ENCODE measurements at regions not wholly inside any gene's neighbourhood (a gene's known extent, or its start where the extent isn't known, plus 50 kb on each side); places are given as distances from the start of the nearest gene placed in this dataset.
"Not testable (repeated sequence)": the region's sequence is repeated elsewhere in the genome, so short reads cannot be mapped to it uniquely, and the experiment has no call there.

- H3K36me3 ChIP-seq = no peaks in the 10 kb centered on the region
- intact Hi-C loops (cut with DNase I; ENCODE audit: low total_unique reads) = no loop called here
- H3K27ac ChIP-seq = no peak overlapping the region
- no peaks in the 10 kb centered on the region for H3K27me3 ChIP-seq
- no peak for TF ChIP-seq CTCF (IDR thresholded peaks at IDR 0.05)
- no peak for DNase-seq
- no peaks in the 10 kb centered on the region for H3K9me3 ChIP-seq
- H3K4me1 ChIP-seq = no peaks in the 10 kb centered on the region
- no peak overlapping the region for H3K4me3 ChIP-seq
These were observed 109.8 kb downstream of the IL12A start for GRCh38 chr3:160098261-160098908.

- Histone ChIP-seq H3K4me1 (no peaks in the 10 kb centered on the region), H3K4me3 (no peak overlapping the region), H3K36me3 (no peaks in the 10 kb centered on the region), H3K27ac (no peak overlapping the region), H3K9me3 (no peaks in the 10 kb centered on the region), H3K27me3 (no peaks in the 10 kb centered on the region)
- intact Hi-C loops (cut with DNase I; ENCODE audit: low total_unique reads) = no loop called here
- TF ChIP-seq CTCF (IDR thresholded peaks at IDR 0.05) = no peak
- no peak for DNase-seq
These were observed 110.4 kb downstream of the IL12A start for GRCh38 chr3:160098926-160099626.

GRCh38 chr3:160099834-160100233 is 111.2 kb downstream of the IL12A start:
- H3K27ac ChIP-seq = no peak overlapping the region
- H3K4me3 ChIP-seq = no peak overlapping the region
- no peak for TF ChIP-seq CTCF (IDR thresholded peaks at IDR 0.05)
- no peaks in the 10 kb centered on the region for H3K36me3 ChIP-seq
- DNase-seq = no peak
- no peaks in the 10 kb centered on the region for H3K4me1 ChIP-seq
- no peaks in the 10 kb centered on the region for H3K27me3 ChIP-seq
- H3K9me3 ChIP-seq = no peaks in the 10 kb centered on the region
- intact Hi-C loops (cut with DNase I; ENCODE audit: low total_unique reads) = no loop called here

- Histone ChIP-seq H3K27me3 (no peaks in the 10 kb centered on the region), H3K4me1 (no peaks in the 10 kb centered on the region), H3K9me3 (no peaks in the 10 kb centered on the region), H3K27ac (no peak overlapping the region), H3K4me3 (no peak overlapping the region), H3K36me3 (no peaks in the 10 kb centered on the region)
- TF ChIP-seq CTCF (IDR thresholded peaks at IDR 0.05) = no peak
- DNase-seq = no peak
- intact Hi-C loops (cut with DNase I; ENCODE audit: low total_unique reads) = no loop called here
These were observed 112.0 kb downstream of the IL12A start for GRCh38 chr3:160100610-160101009.

- intact Hi-C loops (cut with DNase I; ENCODE audit: low total_unique reads); H3K36me3 ChIP-seq; H3K4me1 ChIP-seq; H3K4me3 ChIP-seq; H3K9me3 ChIP-seq; H3K27me3 ChIP-seq; DNase-seq; H3K27ac ChIP-seq: not testable (repeated sequence)
These were observed 113.4 kb downstream of the IL12A start for GRCh38 chr3:160102001-160102400.

- intact Hi-C loops (cut with DNase I; ENCODE audit: low total_unique reads) = no loop called here
- Histone ChIP-seq H3K36me3 (no peaks in the 10 kb centered on the region), H3K27me3 (no peaks in the 10 kb centered on the region), H3K9me3 (no peaks in the 10 kb centered on the region), H3K4me1 (no peaks in the 10 kb centered on the region), H3K4me3 (no peak overlapping the region), H3K27ac (no peak overlapping the region)
- no peak for TF ChIP-seq CTCF (IDR thresholded peaks at IDR 0.05)
- DNase-seq = no peak
These were observed 114.8 kb downstream of the IL12A start for GRCh38 chr3:160103397-160103796.

All from tibial artery (tissue), 4 donors.